ENCODE measurements at regions not wholly inside any gene's neighbourhood (a gene's known extent, or its start where the extent isn't known, plus 50 kb on each side); places are given as distances from the start of the nearest gene placed in this dataset.

- H3K27me3 ChIP-seq (ENCODE audit: insufficient read depth, low read depth, low read length), result no peaks in the 10 kb centered on the region
- no peak overlapping the region for H3K4me3 ChIP-seq (ENCODE audit: low read length)
- H3K79me2 ChIP-seq (replicated peaks; ENCODE audit: insufficient read depth, low read length), result no peaks in the 10 kb centered on the region
- no peaks in the 10 kb centered on the region for H3F3A ChIP-seq (ENCODE audit: insufficient read depth, low read length, poor library complexity, severe bottlenecking)
- no peak overlapping the region for H2AFZ ChIP-seq (ENCODE audit: low read depth, low read length)
- no peaks in the 10 kb centered on the region for H4K20me1 ChIP-seq (ENCODE audit: insufficient read depth)
- TF ChIP-seq POLR2AphosphoS5 (IDR thresholded peaks at IDR 0.05) (no peak), RAD21 (conservative IDR thresholded peaks at IDR 0.05) (no peak), SMC3 (conservative IDR thresholded peaks at IDR 0.05; ENCODE audit: poor library complexity) (no peak), TAF1 (IDR thresholded peaks at IDR 0.05; ENCODE audit: low read depth) (no peak), CTCF (IDR thresholded peaks at IDR 0.05; ENCODE audit: poor library complexity, severe bottlenecking) (no peak), EP300 (conservative IDR thresholded peaks at IDR 0.05; ENCODE audit: poor library complexity, severe bottlenecking) (no peak), MXI1 (conservative IDR thresholded peaks at IDR 0.05; ENCODE audit: poor library complexity, severe bottlenecking) (no peak), EZH2 (IDR thresholded peaks at IDR 0.05; ENCODE audit: borderline replicate concordance, insufficient read depth, low read length, poor library complexity, severe bottlenecking) (no peak)
- TF ChIP-seq, protein P1, sequence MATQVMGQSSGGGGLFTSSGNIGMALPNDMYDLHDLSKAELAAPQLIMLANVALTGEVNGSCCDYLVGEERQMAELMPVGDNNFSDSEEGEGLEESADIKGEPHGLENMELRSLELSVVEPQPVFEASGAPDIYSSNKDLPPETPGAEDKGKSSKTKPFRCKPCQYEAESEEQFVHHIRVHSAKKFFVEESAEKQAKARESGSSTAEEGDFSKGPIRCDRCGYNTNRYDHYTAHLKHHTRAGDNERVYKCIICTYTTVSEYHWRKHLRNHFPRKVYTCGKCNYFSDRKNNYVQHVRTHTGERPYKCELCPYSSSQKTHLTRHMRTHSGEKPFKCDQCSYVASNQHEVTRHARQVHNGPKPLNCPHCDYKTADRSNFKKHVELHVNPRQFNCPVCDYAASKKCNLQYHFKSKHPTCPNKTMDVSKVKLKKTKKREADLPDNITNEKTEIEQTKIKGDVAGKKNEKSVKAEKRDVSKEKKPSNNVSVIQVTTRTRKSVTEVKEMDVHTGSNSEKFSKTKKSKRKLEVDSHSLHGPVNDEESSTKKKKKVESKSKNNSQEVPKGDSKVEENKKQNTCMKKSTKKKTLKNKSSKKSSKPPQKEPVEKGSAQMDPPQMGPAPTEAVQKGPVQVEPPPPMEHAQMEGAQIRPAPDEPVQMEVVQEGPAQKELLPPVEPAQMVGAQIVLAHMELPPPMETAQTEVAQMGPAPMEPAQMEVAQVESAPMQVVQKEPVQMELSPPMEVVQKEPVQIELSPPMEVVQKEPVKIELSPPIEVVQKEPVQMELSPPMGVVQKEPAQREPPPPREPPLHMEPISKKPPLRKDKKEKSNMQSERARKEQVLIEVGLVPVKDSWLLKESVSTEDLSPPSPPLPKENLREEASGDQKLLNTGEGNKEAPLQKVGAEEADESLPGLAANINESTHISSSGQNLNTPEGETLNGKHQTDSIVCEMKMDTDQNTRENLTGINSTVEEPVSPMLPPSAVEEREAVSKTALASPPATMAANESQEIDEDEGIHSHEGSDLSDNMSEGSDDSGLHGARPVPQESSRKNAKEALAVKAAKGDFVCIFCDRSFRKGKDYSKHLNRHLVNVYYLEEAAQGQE (IDR thresholded peaks at IDR 0.05; ENCODE audit: borderline replicate concordance), result no peak
- H3K9me2 ChIP-seq (ENCODE audit: insufficient read depth, low read length), result no peaks in the 10 kb centered on the region
- H3K9ac ChIP-seq (ENCODE audit: low read length), result no peak overlapping the region
- no peak overlapping the region for H3K27ac ChIP-seq (ENCODE audit: low read length)
- H3K36me3 ChIP-seq (ENCODE audit: insufficient read depth, low read length), result no peaks in the 10 kb centered on the region
- H3K4me2 ChIP-seq (ENCODE audit: low read length), result no peak overlapping the region
- H3K9me3 ChIP-seq (ENCODE audit: low read length), result no peaks in the 10 kb centered on the region
Measured at GRCh38 chr21:23886828-23887724, 1720.2 kb downstream of the MRPL39 start.

- Histone ChIP-seq H3K79me2 (replicated peaks; ENCODE audit: insufficient read depth, low read length) (no peaks in the 10 kb centered on the region), H3K36me3 (ENCODE audit: insufficient read depth, low read length) (no peaks in the 10 kb centered on the region), H3K27me3 (ENCODE audit: insufficient read depth, low read depth, low read length) (no peaks in the 10 kb centered on the region), H3K9me3 (ENCODE audit: low read length) (no peaks in the 10 kb centered on the region), H3F3A (ENCODE audit: insufficient read depth, low read length, poor library complexity, severe bottlenecking) (no peaks in the 10 kb centered on the region), H3K9me2 (ENCODE audit: insufficient read depth, low read length) (no peaks in the 10 kb centered on the region), H3K4me3 (ENCODE audit: low read length) (no peak overlapping the region), H3K9ac (ENCODE audit: low read length) (no peak overlapping the region), H4K20me1 (ENCODE audit: insufficient read depth) (no peaks in the 10 kb centered on the region), H2AFZ (ENCODE audit: low read depth, low read length) (no peak overlapping the region), H3K4me2 (ENCODE audit: low read length) (no peak overlapping the region), H3K27ac (ENCODE audit: low read length) (no peak overlapping the region)
- TF ChIP-seq TAF1 (IDR thresholded peaks at IDR 0.05; ENCODE audit: low read depth) (no peak), POLR2AphosphoS5 (IDR thresholded peaks at IDR 0.05) (no peak), MXI1 (conservative IDR thresholded peaks at IDR 0.05; ENCODE audit: poor library complexity, severe bottlenecking) (no peak), SMC3 (conservative IDR thresholded peaks at IDR 0.05; ENCODE audit: poor library complexity) (no peak), RAD21 (conservative IDR thresholded peaks at IDR 0.05) (no peak), EZH2 (IDR thresholded peaks at IDR 0.05; ENCODE audit: borderline replicate concordance, insufficient read depth, low read length, poor library complexity, severe bottlenecking) (no peak), EP300 (conservative IDR thresholded peaks at IDR 0.05; ENCODE audit: poor library complexity, severe bottlenecking) (no peak), CTCF (IDR thresholded peaks at IDR 0.05; ENCODE audit: poor library complexity, severe bottlenecking) (no peak)
- TF ChIP-seq, protein P1 (IDR thresholded peaks at IDR 0.05; ENCODE audit: borderline replicate concordance), result no peak
Measured at GRCh38 chr21:23881783-23882182, 1725.5 kb downstream of the MRPL39 start.

Measured in neural cell (in vitro differentiated cells).